ENCODE measurements at regions not wholly inside any gene's neighbourhood (a gene's known extent, or its start where the extent isn't known, plus 50 kb on each side); places are given as distances from the start of the nearest gene placed in this dataset.

- TF ChIP-seq, protein P1, sequence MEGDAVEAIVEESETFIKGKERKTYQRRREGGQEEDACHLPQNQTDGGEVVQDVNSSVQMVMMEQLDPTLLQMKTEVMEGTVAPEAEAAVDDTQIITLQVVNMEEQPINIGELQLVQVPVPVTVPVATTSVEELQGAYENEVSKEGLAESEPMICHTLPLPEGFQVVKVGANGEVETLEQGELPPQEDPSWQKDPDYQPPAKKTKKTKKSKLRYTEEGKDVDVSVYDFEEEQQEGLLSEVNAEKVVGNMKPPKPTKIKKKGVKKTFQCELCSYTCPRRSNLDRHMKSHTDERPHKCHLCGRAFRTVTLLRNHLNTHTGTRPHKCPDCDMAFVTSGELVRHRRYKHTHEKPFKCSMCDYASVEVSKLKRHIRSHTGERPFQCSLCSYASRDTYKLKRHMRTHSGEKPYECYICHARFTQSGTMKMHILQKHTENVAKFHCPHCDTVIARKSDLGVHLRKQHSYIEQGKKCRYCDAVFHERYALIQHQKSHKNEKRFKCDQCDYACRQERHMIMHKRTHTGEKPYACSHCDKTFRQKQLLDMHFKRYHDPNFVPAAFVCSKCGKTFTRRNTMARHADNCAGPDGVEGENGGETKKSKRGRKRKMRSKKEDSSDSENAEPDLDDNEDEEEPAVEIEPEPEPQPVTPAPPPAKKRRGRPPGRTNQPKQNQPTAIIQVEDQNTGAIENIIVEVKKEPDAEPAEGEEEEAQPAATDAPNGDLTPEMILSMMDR (IDR thresholded peaks at IDR 0.05 in 2 of 3, conservative IDR thresholded peaks at IDR 0.05 in 1 of 3; ENCODE audit: borderline replicate concordance in 1 of 3, insufficient read depth in 1 of 3, low read depth in 2 of 3, low read length in 2 of 3), result no peak
- no peak for TF ChIP-seq CEBPB (IDR thresholded peaks at IDR 0.05; ENCODE audit: low read depth)
- no peak for TF ChIP-seq TCF7L2 (IDR thresholded peaks at IDR 0.05; ENCODE audit: borderline replicate concordance, extremely low read depth, insufficient read depth, insufficient read length)
- TF ChIP-seq SP1 (IDR thresholded peaks at IDR 0.05; ENCODE audit: low read depth), result no peak
- TF ChIP-seq EGR1 (IDR thresholded peaks at IDR 0.05; ENCODE audit: low read depth), result no peak
- TF ChIP-seq POLR2AphosphoS5 (IDR thresholded peaks at IDR 0.05; ENCODE audit: low read depth, low read length), result no peak
- TF ChIP-seq ZBTB33 (IDR thresholded peaks at IDR 0.05; ENCODE audit: extremely low read depth, insufficient replicate concordance, low read length), result no peak
- TF ChIP-seq MAX (IDR thresholded peaks at IDR 0.05), result no peak
- TF ChIP-seq POLR2A (IDR thresholded peaks at IDR 0.05; ENCODE audit: borderline replicate concordance, extremely low read depth, insufficient read depth, insufficient read length), result no peak
- no peak for TF ChIP-seq RAD21 (IDR thresholded peaks at IDR 0.05; ENCODE audit: low read depth)
These were observed 216.0 kb upstream of the PUM3 start for GRCh38 chr9:3059781-3060468.

All from HCT116 (cell line).